PC-3 (cell line): ENCODE measurements at regions not wholly inside any gene's neighbourhood (a gene's known extent, or its start where the extent isn't known, plus 50 kb on each side); places are given as distances from the start of the nearest gene placed in this dataset.

Source experiments
- ATAC-seq: fragments of 200-7000 bp; cut with Tn5 transposase; 2 replicates; pipeline ENCODE4 v1.9.1; 2020; ENCODE audit warnings: mild to moderate bottlenecking, moderate library complexity
- BruUV-seq: library from RNA; stranded (reverse); fragments of 400-500 nt; replicated peaks from 2 replicates; lab custom pipeline; 2021; lab: Mats Ljungman, UMichigan
- CTCF ChIA-PET: fragments of 300-600 bp; sonication (Branson Sonifier 250); formaldehyde crosslinking; loops from one replicate; lab custom pipeline; 2022; ENCODE audit warnings: antibody characterized with exemption; lab: Charles Lee
- POLR2A ChIA-PET: fragments of 300-600 bp; sonication (Branson Sonifier 250); formaldehyde crosslinking; loops from one replicate; lab custom pipeline; 2022; ENCODE audit warnings: antibody characterized with exemption; ENCODE audit not compliant: unreplicated experiment; lab: Charles Lee
- DNase-seq: peaks from one replicate; pipeline ENCODE4 v3.0.0-alpha.2; 2015
- H2AFZ ChIP-seq: fragments of 300-600 bp; sonication (generic); 2 replicates; pipeline ENCODE4 v1.6.0; 2016; ENCODE audit warnings: antibody characterized with exemption, low read length
- H3F3A ChIP-seq: fragments of 300-600 bp; sonication (generic); one replicate; pipeline ENCODE4 v1.6.0; 2017; ENCODE audit warnings: antibody characterized with exemption, low read length, control low read depth, mild to moderate bottlenecking; ENCODE audit not compliant: unreplicated experiment
- H3K27ac ChIP-seq: fragments of 300-600 bp; sonication (generic); 2 replicates; pipeline ENCODE4 v1.5.1; 2016; ENCODE audit warnings: mild to moderate bottlenecking, low read length
- H3K27me3 ChIP-seq: fragments of 300-600 bp; sonication (generic); 2 replicates; pipeline ENCODE4 v1.6.1; 2016; ENCODE audit warnings: low read length, mixed read lengths
- H3K36me3 ChIP-seq: fragments of 300-600 bp; sonication (generic); 2 replicates; pipeline ENCODE4 v1.6.1; 2016; ENCODE audit warnings: low read depth, mixed run types, low read length, mixed read lengths
- H3K4me1 ChIP-seq: fragments of 300-600 bp; sonication (generic); 2 replicates; pipeline ENCODE4 v1.5.1; 2016; ENCODE audit warnings: low read length; ENCODE audit not compliant: insufficient read depth
- H3K4me2 ChIP-seq: fragments of 300-600 bp; sonication (generic); 2 replicates; pipeline ENCODE4 v1.6.0; 2016; ENCODE audit warnings: low read length
- H3K4me3 ChIP-seq: fragments of 300-600 bp; sonication (generic); 2 replicates; pipeline ENCODE4 v1.5.1; 2016; ENCODE audit warnings: mild to moderate bottlenecking, low read length, mixed read lengths
- H3K79me2 ChIP-seq: fragments of 300-600 bp; sonication (generic); 2 replicates; pipeline ENCODE4 v1.6.1; 2017; ENCODE audit warnings: low read length, mixed read lengths
- H3K9ac ChIP-seq: fragments of 300-600 bp; sonication (generic); 2 replicates; pipeline ENCODE4 v1.6.0; 2016; ENCODE audit warnings: mild to moderate bottlenecking, low read length
- H3K9me2 ChIP-seq: fragments of 300-600 bp; sonication (generic); replicated peaks from 2 replicates; pipeline ENCODE4 v1.6.1; 2016; ENCODE audit warnings: mixed run types, low read length, mixed read lengths
- H3K9me3 ChIP-seq: fragments of 300-600 bp; sonication (generic); 2 replicates; pipeline ENCODE4 v1.6.1; 2016; ENCODE audit warnings: low read length, mixed read lengths
- H4K20me1 ChIP-seq: fragments of 300-600 bp; sonication (generic); 2 replicates; pipeline ENCODE4 v1.6.1; 2016; ENCODE audit warnings: low read length, mixed read lengths
- EZH2 ChIP-seq: fragments of 300-600 bp; sonication (generic); IDR thresholded peaks from one replicate; pipeline ENCODE4 v1.6.1; 2017; ENCODE audit warnings: antibody characterized with exemption, mild to moderate bottlenecking, low read length; ENCODE audit not compliant: unreplicated experiment
- EZH2phosphoT487 ChIP-seq: fragments of 300-600 bp; sonication (generic); IDR thresholded peaks from 2 replicates; pipeline ENCODE4 v1.6.1; 2018; ENCODE audit warnings: mild to moderate bottlenecking, antibody characterized with exemption, low read length, borderline replicate concordance
- intact Hi-C: fragments of 100-400 bp; cut with micrococcal nuclease; formaldehyde crosslinking; loops from 2 replicates; pipeline ENCODE4 v1.9.0; 2023
- TF ChIP-seq, protein P1 (sequence below): fragments of 300-600 bp; sonication (generic); conservative IDR thresholded peaks from 2 replicates; pipeline ENCODE4 v1.5.1; 2017; ENCODE audit warnings: antibody characterized with exemption, low read depth, mild to moderate bottlenecking, low read length

DNA sequence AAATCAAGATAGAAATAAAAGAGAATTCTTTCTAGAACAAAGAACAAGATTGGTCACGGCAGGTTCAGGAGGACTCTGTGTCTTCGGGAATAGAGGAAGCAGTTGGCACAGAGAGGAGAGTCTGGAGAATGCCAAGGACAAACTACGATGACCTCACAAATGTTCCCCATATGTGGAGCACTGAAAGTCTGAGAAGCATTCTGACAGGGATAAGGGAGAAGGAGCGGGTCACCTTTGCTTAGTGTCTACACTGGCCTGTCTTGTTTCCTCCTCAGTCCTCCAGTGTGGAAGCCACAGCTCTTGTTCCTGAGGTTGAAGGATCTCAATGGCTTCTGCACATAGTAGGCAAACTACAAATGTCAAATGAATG lies 338.8 kb downstream of the MYCN start:
- H3K27ac ChIP-seq = no peak overlapping the region
- no TSS peak for BruUV-seq
- H3K27me3 ChIP-seq = no peaks in the 10 kb centered on the region
- CTCF ChIA-PET = no interaction called here
- H3K4me2 ChIP-seq = no peak overlapping the region
- no peaks in the 10 kb centered on the region for H3K4me1 ChIP-seq
- POLR2A ChIA-PET = no interaction called here
- intact Hi-C loops = no loop called here
- H3K79me2 ChIP-seq = no peaks in the 10 kb centered on the region
- H3K9me3 ChIP-seq = no peaks in the 10 kb centered on the region
- H3K4me3 ChIP-seq = no peak overlapping the region
- H3K36me3 ChIP-seq = no peaks in the 10 kb centered on the region; the same call in 1 of the 2 replicates
- DNase-seq (no peak), ATAC-seq (no peak)
- no peaks in the 10 kb centered on the region for H3K9me2 ChIP-seq
- H3F3A ChIP-seq = no peaks in the 10 kb centered on the region
- H4K20me1 ChIP-seq = no peaks in the 10 kb centered on the region
- H3K9ac ChIP-seq = no peak overlapping the region
- TF ChIP-seq EZH2phosphoT487 (no peak), EZH2 (no peak)
- TF ChIP-seq, protein P1, sequence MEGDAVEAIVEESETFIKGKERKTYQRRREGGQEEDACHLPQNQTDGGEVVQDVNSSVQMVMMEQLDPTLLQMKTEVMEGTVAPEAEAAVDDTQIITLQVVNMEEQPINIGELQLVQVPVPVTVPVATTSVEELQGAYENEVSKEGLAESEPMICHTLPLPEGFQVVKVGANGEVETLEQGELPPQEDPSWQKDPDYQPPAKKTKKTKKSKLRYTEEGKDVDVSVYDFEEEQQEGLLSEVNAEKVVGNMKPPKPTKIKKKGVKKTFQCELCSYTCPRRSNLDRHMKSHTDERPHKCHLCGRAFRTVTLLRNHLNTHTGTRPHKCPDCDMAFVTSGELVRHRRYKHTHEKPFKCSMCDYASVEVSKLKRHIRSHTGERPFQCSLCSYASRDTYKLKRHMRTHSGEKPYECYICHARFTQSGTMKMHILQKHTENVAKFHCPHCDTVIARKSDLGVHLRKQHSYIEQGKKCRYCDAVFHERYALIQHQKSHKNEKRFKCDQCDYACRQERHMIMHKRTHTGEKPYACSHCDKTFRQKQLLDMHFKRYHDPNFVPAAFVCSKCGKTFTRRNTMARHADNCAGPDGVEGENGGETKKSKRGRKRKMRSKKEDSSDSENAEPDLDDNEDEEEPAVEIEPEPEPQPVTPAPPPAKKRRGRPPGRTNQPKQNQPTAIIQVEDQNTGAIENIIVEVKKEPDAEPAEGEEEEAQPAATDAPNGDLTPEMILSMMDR = no peak
- no peak overlapping the region for H2AFZ ChIP-seq

DNA sequence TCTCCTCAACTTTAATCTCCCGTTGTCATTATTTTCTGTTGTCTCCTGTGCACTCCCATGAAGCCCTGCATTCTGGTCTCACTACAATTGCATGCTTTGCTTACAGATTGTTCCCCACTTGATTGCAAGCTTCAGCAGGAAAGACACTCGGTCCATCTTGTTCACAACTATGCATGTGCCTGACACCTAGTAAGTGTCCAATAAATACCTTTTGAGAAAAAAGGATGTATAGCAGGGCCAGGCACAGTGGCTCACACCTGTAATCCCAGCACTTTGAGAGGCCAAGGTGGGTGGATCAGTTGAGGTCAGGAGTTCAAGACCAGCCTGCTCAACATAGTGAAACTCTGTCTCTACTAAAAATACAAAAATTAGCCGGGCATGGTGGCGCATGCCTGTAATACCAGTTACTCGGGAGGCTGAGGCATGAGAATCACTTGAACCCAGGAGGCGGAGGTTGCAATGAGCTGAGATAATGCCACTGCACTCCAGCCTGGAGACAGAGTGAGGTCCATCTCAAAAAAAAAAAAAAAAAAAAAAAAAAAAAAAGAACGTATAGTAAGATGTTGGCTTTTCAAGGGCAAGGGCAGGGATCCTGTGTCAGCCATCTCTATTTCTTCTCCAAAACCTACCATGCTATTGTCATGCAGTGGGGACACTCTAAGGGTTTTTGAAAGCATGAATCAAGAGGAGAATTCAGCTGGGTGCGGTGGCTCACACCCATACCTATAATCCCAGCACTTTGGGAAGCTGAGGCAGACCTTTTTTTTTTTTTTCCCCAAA lies 338.3 kb downstream of the MYCN start:
- no peaks in the 10 kb centered on the region for H3F3A ChIP-seq
- H2AFZ ChIP-seq = no peak overlapping the region
- H3K4me1 ChIP-seq = no peaks in the 10 kb centered on the region
- intact Hi-C loops = no loop called here
- DNase-seq (no peak), ATAC-seq (no peak)
- BruUV-seq = no TSS peak
- no peaks in the 10 kb centered on the region for H3K9me2 ChIP-seq
- H3K79me2 ChIP-seq = no peaks in the 10 kb centered on the region
- no peaks in the 10 kb centered on the region for H4K20me1 ChIP-seq
- no peak overlapping the region for H3K27ac ChIP-seq
- no peak for TF ChIP-seq EZH2
- TF ChIP-seq EZH2phosphoT487 = no peak
- TF ChIP-seq, protein P1 = no peak
- ChIA-PET POLR2A (no interaction called here), CTCF (no interaction called here)
- no peaks in the 10 kb centered on the region; the same call in 1 of the 2 replicates for H3K36me3 ChIP-seq
- H3K4me2 ChIP-seq = no peak overlapping the region
- no peaks in the 10 kb centered on the region for H3K27me3 ChIP-seq
- H3K4me3 ChIP-seq = no peak overlapping the region
- no peak overlapping the region for H3K9ac ChIP-seq
- no peaks in the 10 kb centered on the region for H3K9me3 ChIP-seq

DNA sequence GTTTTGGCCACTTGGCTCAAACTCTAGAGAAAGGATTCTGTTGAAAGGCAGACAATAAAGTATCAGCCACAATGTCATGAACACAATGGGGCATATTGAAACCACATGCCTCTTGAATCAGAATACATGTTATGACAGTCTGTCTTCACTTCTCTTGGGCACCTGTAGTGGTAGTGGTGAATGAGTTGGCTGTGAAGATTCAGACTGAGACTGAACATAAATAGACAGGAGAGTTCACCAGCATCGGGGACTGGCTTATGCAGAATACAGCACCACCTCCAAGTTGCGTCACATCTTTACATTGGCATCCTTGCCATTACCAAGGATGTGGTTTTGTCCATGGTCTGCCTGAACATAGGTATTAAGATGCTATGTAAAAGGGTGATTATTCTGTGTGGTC lies 336.8 kb downstream of the MYCN start:
- ChIA-PET POLR2A (no interaction called here), CTCF (no interaction called here)
- H3K9me3 ChIP-seq = no peaks in the 10 kb centered on the region
- H3K4me1 ChIP-seq = no peaks in the 10 kb centered on the region
- no peak overlapping the region for H3K4me3 ChIP-seq
- no peaks in the 10 kb centered on the region for H3K79me2 ChIP-seq
- no peak overlapping the region for H2AFZ ChIP-seq
- TF ChIP-seq EZH2 (no peak), EZH2phosphoT487 (no peak)
- TF ChIP-seq, protein P1 = no peak
- DNase-seq (no peak), ATAC-seq (no peak)
- no peaks in the 10 kb centered on the region; the same call in 1 of the 2 replicates for H3K36me3 ChIP-seq
- no peaks in the 10 kb centered on the region for H3F3A ChIP-seq
- H4K20me1 ChIP-seq = no peaks in the 10 kb centered on the region
- H3K27ac ChIP-seq = no peak overlapping the region
- no peaks in the 10 kb centered on the region for H3K27me3 ChIP-seq
- no TSS peak for BruUV-seq
- H3K9me2 ChIP-seq = no peaks in the 10 kb centered on the region
- no peak overlapping the region for H3K9ac ChIP-seq
- intact Hi-C loops = no loop called here
- H3K4me2 ChIP-seq = no peak overlapping the region
